ENCODE measurements at regions not wholly inside any gene's neighbourhood (a gene's known extent, or its start where the extent isn't known, plus 50 kb on each side); places are given as distances from the start of the nearest gene placed in this dataset.

- 0 out of 2 replicates have a peak, but pooled peaks cover 1% of the 10 kb centered on the region for H3K4me1 ChIP-seq (ENCODE audit: control insufficient read depth, low read length)
- no peak overlapping the region for H3K27ac ChIP-seq (ENCODE audit: low read depth, low read length)
These were observed 63.7 kb upstream of the AJAP1 start for GRCh38 chr1:4590756-4591155.

GRCh38 chr1:4591926-4592325, 62.5 kb upstream of the AJAP1 start:
- Histone ChIP-seq H3K79me2 (ENCODE audit: control insufficient read depth, low read length) (no peaks in the 10 kb centered on the region), H3K27me3 (ENCODE audit: control insufficient read depth, low read length) (no peaks in the 10 kb centered on the region), H3K36me3 (ENCODE audit: control insufficient read depth, low read length) (no peaks in the 10 kb centered on the region), H3K4me1 (ENCODE audit: control insufficient read depth, low read length) (no peaks in the 10 kb centered on the region), H3K27ac (ENCODE audit: low read depth, low read length) (no peak overlapping the region), H3K9me2 (replicated peaks; ENCODE audit: control insufficient read depth, low read length) (no peaks in the 10 kb centered on the region), H3K4me3 (ENCODE audit: low read length) (no peak overlapping the region), H3F3A (ENCODE audit: control insufficient read depth, insufficient read depth) (no peaks in the 10 kb centered on the region), H3K4me2 (ENCODE audit: low read length) (no peak overlapping the region), H4K20me1 (ENCODE audit: control insufficient read depth, insufficient read depth, low read depth, low read length) (no peaks in the 10 kb centered on the region), H3K9me3 (ENCODE audit: control insufficient read depth, insufficient read depth, low read length) (no peaks in the 10 kb centered on the region)
- TF ChIP-seq CTCF (IDR thresholded peaks at IDR 0.05; ENCODE audit: low read depth, low read length, poor library complexity, severe bottlenecking) (no peak), EZH2phosphoT487 (IDR thresholded peaks at IDR 0.05; ENCODE audit: borderline replicate concordance, low read length) (no peak)

More at GRCh38 chr1:4590756-4591155, 63.7 kb upstream of the AJAP1 start:
- Histone ChIP-seq H3K4me2 (ENCODE audit: low read length) (no peak overlapping the region), H3F3A (ENCODE audit: control insufficient read depth, insufficient read depth) (no peaks in the 10 kb centered on the region), H3K9me2 (replicated peaks; ENCODE audit: control insufficient read depth, low read length) (no peaks in the 10 kb centered on the region), H3K79me2 (ENCODE audit: control insufficient read depth, low read length) (no peaks in the 10 kb centered on the region), H3K27me3 (ENCODE audit: control insufficient read depth, low read length) (no peaks in the 10 kb centered on the region), H3K4me3 (ENCODE audit: low read length) (no peak overlapping the region), H4K20me1 (ENCODE audit: control insufficient read depth, insufficient read depth, low read depth, low read length) (no peaks in the 10 kb centered on the region), H3K36me3 (ENCODE audit: control insufficient read depth, low read length) (no peaks in the 10 kb centered on the region), H3K9me3 (ENCODE audit: control insufficient read depth, insufficient read depth, low read length) (no peaks in the 10 kb centered on the region)
- TF ChIP-seq EZH2phosphoT487 (IDR thresholded peaks at IDR 0.05; ENCODE audit: borderline replicate concordance, low read length) (no peak), CTCF (IDR thresholded peaks at IDR 0.05; ENCODE audit: low read depth, low read length, poor library complexity, severe bottlenecking) (no peak)

- Histone ChIP-seq H4K20me1 (ENCODE audit: control insufficient read depth, insufficient read depth, low read depth, low read length) (no peaks in the 10 kb centered on the region), H3K79me2 (ENCODE audit: control insufficient read depth, low read length) (no peaks in the 10 kb centered on the region), H3K36me3 (ENCODE audit: control insufficient read depth, low read length) (no peaks in the 10 kb centered on the region), H3K4me2 (ENCODE audit: low read length) (no peak overlapping the region), H3K27me3 (ENCODE audit: control insufficient read depth, low read length) (no peaks in the 10 kb centered on the region), H3K9me3 (ENCODE audit: control insufficient read depth, insufficient read depth, low read length) (no peaks in the 10 kb centered on the region), H3K4me3 (ENCODE audit: low read length) (no peak overlapping the region), H3K4me1 (ENCODE audit: control insufficient read depth, low read length) (no peaks in the 10 kb centered on the region), H3K9me2 (replicated peaks; ENCODE audit: control insufficient read depth, low read length) (no peaks in the 10 kb centered on the region), H3K27ac (ENCODE audit: low read depth, low read length) (no peak overlapping the region), H3F3A (ENCODE audit: control insufficient read depth, insufficient read depth) (no peaks in the 10 kb centered on the region)
- no peak for TF ChIP-seq CTCF (IDR thresholded peaks at IDR 0.05; ENCODE audit: low read depth, low read length, poor library complexity, severe bottlenecking)
- no peak for TF ChIP-seq EZH2phosphoT487 (IDR thresholded peaks at IDR 0.05; ENCODE audit: borderline replicate concordance, low read length)
These were observed 61.3 kb upstream of the AJAP1 start for GRCh38 chr1:4593106-4593505.

Measured in DOHH2 (cell line).